Stomach (tissue), 8 donors: ENCODE measurements at regions not wholly inside any gene's neighbourhood (a gene's known extent, or its start where the extent isn't known, plus 50 kb on each side); places are given as distances from the start of the nearest gene placed in this dataset.

ENCODE experiments used
- DNase-seq, 2 donors: peaks; one replicate each; pipeline versions ENCODE4 v3.0.0 to v3.0.0-alpha.2; 2013 to 2019
- H3K27ac ChIP-seq, 5 donors: fragments of 200-600 bp in 4 of 5; sonication (generic) in 4 of 5; one replicate each; pipeline ENCODE4 v1.5.1; 2013 to 2019; ENCODE audit warnings: mild to moderate bottlenecking in 1 of 5, moderate library complexity in 1 of 5
- H3K27me3 ChIP-seq, 3 donors: fragments of 200-600 bp; sonication (generic); one replicate each; pipeline ENCODE4 v1.5.1; 2017 to 2019; ENCODE audit warnings: mixed run types in 1 of 3
- H3K36me3 ChIP-seq, 4 donors: fragments of 200-600 bp; sonication (generic); 1 replicate in 3 of 4; 2 replicates in 1 of 4; pipeline ENCODE4 v1.5.1; 2016 to 2019
- H3K4me1 ChIP-seq, 4 donors: fragments of 200-600 bp; sonication (generic); one replicate each; pipeline ENCODE4 v1.5.1; 2016 to 2019
- H3K4me3 ChIP-seq, 4 donors: fragments of 200-600 bp; sonication (generic) in 3 of 4; one replicate each; pipeline ENCODE4 v1.5.1; 2016 to 2019; ENCODE audit warnings: mild to moderate bottlenecking in 1 of 4
- H3K9me3 ChIP-seq, 4 donors: fragments of 200-600 bp; sonication (generic); one replicate each; pipeline ENCODE4 v1.5.1; 2016 to 2019
- CTCF ChIP-seq, 7 experiments: fragments of 450-650 bp in 4 of 7; fragments of 200-600 bp in 3 of 7; sonication (generic) in 3 of 7; IDR thresholded peaks; one replicate each; pipeline ENCODE4 v1.5.1; 2016 to 2019; ENCODE audit warnings: antibody characterized with exemption in 7 of 7, control low read depth in 2 of 7, mild to moderate bottlenecking in 1 of 7
- EP300 ChIP-seq: sonication (generic); formaldehyde crosslinking; IDR thresholded peaks from one replicate; pipeline ENCODE4 v1.6.1; 2017; ENCODE audit warnings: antibody characterized with exemption
- POLR2A ChIP-seq, 4 donors: fragments of 450-650 bp; IDR thresholded peaks; one replicate each; pipeline ENCODE4 v1.6.1; 2016; ENCODE audit warnings: antibody characterized with exemption in 4 of 4, control low read depth in 2 of 4, mild to moderate bottlenecking in 1 of 4, moderate library complexity in 1 of 4
- POLR2AphosphoS5 ChIP-seq, 3 donors: sonication (generic); formaldehyde crosslinking; IDR thresholded peaks; one replicate each; pipeline ENCODE4 v1.6.1; 2016; ENCODE audit warnings: antibody characterized with exemption in 3 of 3
- WGBS, 5 donors: extraction: QIAGEN DNeasy Blood & Tissue Kit in 3 of 5; methylation state at CpG; one replicate each; pipeline versions ENCODE4 v1.1.5 to v1.1.7; 2013 to 2018; 5-methylcytosine and 5-hydroxymethylcytosine counted together
- intact Hi-C: fragments of 100-400 bp; cut with DNase I; formaldehyde crosslinking; loops from one replicate; pipeline ENCODE4 v1.15.1; 2023; ENCODE audit warnings: low total_unique reads
- donor health status: healthy with polysubstance abuse.
- donor health status: Bipolar disorder and iron deficiency.
- donor health status: healthy.

- WGBS, 5 donors = 36 to 90% (median 42%) methylated on average over 1 of the region's 1 CpG
- Histone ChIP-seq H3K36me3 (no peaks in the 10 kb centered on the region), H3K27me3 (no peaks in the 10 kb centered on the region), H3K4me1 (no peaks in the 10 kb centered on the region), H3K27ac (no peak overlapping the region), H3K4me3 (no peak overlapping the region), H3K9me3 (no peaks in the 10 kb centered on the region)
- DNase-seq = no peak
- intact Hi-C loops = no loop called here
- TF ChIP-seq POLR2A (IDR thresholded peaks at IDR 0.05) = no peak
Measured at GRCh38 chr14:87833026-87833425, 160.0 kb downstream of the GALC start.

GRCh38 chr14:87830443-87831096 is 162.4 kb downstream of the GALC start:
- Histone ChIP-seq H3K27me3 (no peaks in the 10 kb centered on the region), H3K9me3 (no peaks in the 10 kb centered on the region), H3K4me3 (no peak overlapping the region), H3K4me1 (no peaks in the 10 kb centered on the region), H3K27ac (no peak overlapping the region), H3K36me3 (no peaks in the 10 kb centered on the region)
- DNase-seq = no peak
- 31 to 63% (median 41%) methylated on average over 2 of the region's 2 CpGs for WGBS, 5 donors
- TF ChIP-seq POLR2A (IDR thresholded peaks at IDR 0.05) = no peak
- TF ChIP-seq EP300 = no peak
- no peak for TF ChIP-seq CTCF (IDR thresholded peaks at IDR 0.05)
- intact Hi-C loops = no loop called here

- TF ChIP-seq POLR2AphosphoS5 (IDR thresholded peaks at IDR 0.05) = no peak
- no peak for TF ChIP-seq POLR2A (IDR thresholded peaks at IDR 0.05)
- no peak for TF ChIP-seq EP300
- TF ChIP-seq CTCF (IDR thresholded peaks at IDR 0.05) = no peak
- H3K27me3 ChIP-seq = no peaks in the 10 kb centered on the region
- no peaks in the 10 kb centered on the region for H3K9me3 ChIP-seq
- H3K36me3 ChIP-seq = no peaks in the 10 kb centered on the region
- H3K4me1 ChIP-seq = no peaks in the 10 kb centered on the region
- DNase-seq = no peak
- intact Hi-C loops = no loop called here
- H3K4me3 ChIP-seq = no peak overlapping the region
- H3K27ac ChIP-seq = no peak overlapping the region
Measured at GRCh38 chr14:87829543-87829942, 163.4 kb downstream of the GALC start.

- Histone ChIP-seq H3K9me3 (no peaks in the 10 kb centered on the region), H3K4me3 (no peak overlapping the region), H3K4me1 (no peaks in the 10 kb centered on the region), H3K36me3 (no peaks in the 10 kb centered on the region), H3K27me3 (no peaks in the 10 kb centered on the region), H3K27ac (no peak overlapping the region)
- intact Hi-C loops = no loop called here
- TF ChIP-seq POLR2AphosphoS5 (IDR thresholded peaks at IDR 0.05) = no peak
- TF ChIP-seq POLR2A (IDR thresholded peaks at IDR 0.05) = no peak
- no peak for TF ChIP-seq EP300
- TF ChIP-seq CTCF (IDR thresholded peaks at IDR 0.05) = no peak
- DNase-seq = no peak
Measured at GRCh38 chr14:87824266-87824665, 168.7 kb downstream of the GALC start.

DNA sequence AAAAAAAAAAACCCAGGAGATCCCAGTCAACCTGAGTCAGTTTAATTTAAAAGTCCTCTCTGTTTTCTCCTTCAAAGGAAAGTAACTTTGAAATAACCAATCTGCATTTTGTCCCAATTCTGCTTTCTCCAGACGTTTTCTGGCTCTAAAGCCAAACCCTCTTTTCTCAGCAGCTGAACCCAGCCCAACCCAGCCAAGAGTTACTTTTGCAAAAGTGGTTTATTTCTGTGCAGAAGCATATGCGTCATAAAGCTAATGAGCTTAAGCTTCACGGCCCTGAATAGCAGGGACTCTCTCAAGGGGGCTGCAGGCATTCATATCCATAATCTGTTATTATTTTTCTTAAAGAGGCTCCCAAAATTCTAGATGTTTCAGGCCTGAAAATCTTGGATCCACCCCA is 176.6 kb downstream of the GALC start:
- Histone ChIP-seq H3K4me3 (no peak overlapping the region), H3K27me3 (no peaks in the 10 kb centered on the region), H3K9me3 (no peaks in the 10 kb centered on the region), H3K4me1 (no peaks in the 10 kb centered on the region), H3K27ac (no peak overlapping the region), H3K36me3 (no peaks in the 10 kb centered on the region)
- 56 to 69% (median 61%) methylated on average over 3 of the region's 3 CpGs for WGBS, 5 donors
- TF ChIP-seq POLR2AphosphoS5 (IDR thresholded peaks at IDR 0.05) (no peak), EP300 (no peak), CTCF (IDR thresholded peaks at IDR 0.05) (no peak), POLR2A (IDR thresholded peaks at IDR 0.05) (no peak)
- intact Hi-C loops = no loop called here
- DNase-seq = no peak
